ENCODE measurements at regions not wholly inside any gene's neighbourhood (a gene's known extent, or its start where the extent isn't known, plus 50 kb on each side); places are given as distances from the start of the nearest gene placed in this dataset.

DNA sequence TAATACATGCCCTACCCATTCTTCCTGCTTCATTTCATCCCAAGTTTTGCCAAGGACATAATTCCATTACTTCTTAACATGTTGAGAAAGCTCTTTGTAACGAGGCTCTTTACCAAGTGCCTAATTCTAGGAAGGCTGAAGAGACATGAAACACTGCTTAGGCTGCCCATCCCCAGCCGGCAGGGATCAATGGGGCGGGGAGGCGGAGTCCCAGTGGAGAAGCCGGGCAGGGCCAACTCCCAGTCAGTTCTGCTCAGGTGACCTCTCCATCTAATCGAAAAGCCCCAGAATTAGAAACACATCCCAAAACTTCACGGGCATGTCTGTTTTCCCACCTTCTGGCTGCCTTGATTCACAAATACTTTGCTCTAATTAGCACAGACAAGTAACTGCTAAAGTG is 89.5 kb upstream of the LYZL1 start:
- Histone ChIP-seq H3K4me3 (no peak overlapping the region), H3K9me3 (no peaks in the 10 kb centered on the region), H3K27me3 (replicated peaks; ENCODE audit: insufficient read depth) (no peaks in the 10 kb centered on the region), H3K4me1 (ENCODE audit: control insufficient read depth in 1 of 2, low read depth in 2 of 2) (no peaks in the 10 kb centered on the region), H3K27ac (no peak overlapping the region), H3K36me3 (no peaks in the 10 kb centered on the region)
- DNase-seq (ENCODE audit: low spot score): no peak
- TF ChIP-seq, protein P1, sequence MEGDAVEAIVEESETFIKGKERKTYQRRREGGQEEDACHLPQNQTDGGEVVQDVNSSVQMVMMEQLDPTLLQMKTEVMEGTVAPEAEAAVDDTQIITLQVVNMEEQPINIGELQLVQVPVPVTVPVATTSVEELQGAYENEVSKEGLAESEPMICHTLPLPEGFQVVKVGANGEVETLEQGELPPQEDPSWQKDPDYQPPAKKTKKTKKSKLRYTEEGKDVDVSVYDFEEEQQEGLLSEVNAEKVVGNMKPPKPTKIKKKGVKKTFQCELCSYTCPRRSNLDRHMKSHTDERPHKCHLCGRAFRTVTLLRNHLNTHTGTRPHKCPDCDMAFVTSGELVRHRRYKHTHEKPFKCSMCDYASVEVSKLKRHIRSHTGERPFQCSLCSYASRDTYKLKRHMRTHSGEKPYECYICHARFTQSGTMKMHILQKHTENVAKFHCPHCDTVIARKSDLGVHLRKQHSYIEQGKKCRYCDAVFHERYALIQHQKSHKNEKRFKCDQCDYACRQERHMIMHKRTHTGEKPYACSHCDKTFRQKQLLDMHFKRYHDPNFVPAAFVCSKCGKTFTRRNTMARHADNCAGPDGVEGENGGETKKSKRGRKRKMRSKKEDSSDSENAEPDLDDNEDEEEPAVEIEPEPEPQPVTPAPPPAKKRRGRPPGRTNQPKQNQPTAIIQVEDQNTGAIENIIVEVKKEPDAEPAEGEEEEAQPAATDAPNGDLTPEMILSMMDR (IDR thresholded peaks at IDR 0.05): no peak
- no peak for ATAC-seq (ENCODE audit: insufficient number of reproducible peaks, low FRiP score, low read depth)

DNA sequence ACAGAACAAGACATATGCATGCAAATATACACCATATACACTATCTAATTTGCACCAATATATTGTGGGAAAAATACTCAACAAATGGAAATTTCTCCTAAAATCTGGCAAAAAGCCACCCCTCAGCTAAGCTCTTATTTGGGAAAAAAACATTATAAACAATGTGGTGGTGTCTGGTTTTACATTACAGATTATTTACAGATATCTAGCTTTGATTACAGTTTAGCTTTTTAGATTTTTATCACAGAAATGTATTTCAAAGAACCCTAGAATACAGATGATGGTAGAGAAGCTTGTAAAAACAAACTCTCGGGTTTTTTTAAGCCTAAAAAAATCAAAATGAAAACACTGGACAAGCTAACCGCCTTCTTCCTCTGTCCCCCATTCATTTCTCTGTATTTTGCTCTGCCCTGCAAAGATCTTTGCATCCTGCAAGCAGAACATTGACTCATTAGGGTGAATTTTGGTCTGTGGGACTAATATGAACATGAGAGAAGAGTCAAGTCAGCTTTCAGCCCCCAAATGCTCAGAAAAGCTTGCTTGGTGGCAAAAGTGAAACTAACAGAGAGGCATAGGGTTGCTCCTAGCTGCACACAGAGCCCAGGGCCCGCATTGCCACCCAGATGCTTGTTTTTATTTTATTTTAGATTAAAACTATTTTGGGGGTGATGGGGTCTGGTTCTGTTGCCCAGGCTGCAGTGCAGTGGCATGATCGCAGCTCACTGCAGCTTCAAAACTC is 88.8 kb upstream of the LYZL1 start:
- Histone ChIP-seq H3K9me3 (no peaks in the 10 kb centered on the region), H3K27me3 (replicated peaks; ENCODE audit: insufficient read depth) (no peaks in the 10 kb centered on the region), H3K27ac (no peak overlapping the region), H3K4me3 (no peak overlapping the region), H3K4me1 (ENCODE audit: control insufficient read depth in 1 of 2, low read depth in 2 of 2) (no peaks in the 10 kb centered on the region), H3K36me3 (no peaks in the 10 kb centered on the region)
- DNase-seq (ENCODE audit: low spot score) (no peak), ATAC-seq (ENCODE audit: insufficient number of reproducible peaks, low FRiP score, low read depth) (no peak)
- TF ChIP-seq, protein P1 (IDR thresholded peaks at IDR 0.05): no peak

DNA sequence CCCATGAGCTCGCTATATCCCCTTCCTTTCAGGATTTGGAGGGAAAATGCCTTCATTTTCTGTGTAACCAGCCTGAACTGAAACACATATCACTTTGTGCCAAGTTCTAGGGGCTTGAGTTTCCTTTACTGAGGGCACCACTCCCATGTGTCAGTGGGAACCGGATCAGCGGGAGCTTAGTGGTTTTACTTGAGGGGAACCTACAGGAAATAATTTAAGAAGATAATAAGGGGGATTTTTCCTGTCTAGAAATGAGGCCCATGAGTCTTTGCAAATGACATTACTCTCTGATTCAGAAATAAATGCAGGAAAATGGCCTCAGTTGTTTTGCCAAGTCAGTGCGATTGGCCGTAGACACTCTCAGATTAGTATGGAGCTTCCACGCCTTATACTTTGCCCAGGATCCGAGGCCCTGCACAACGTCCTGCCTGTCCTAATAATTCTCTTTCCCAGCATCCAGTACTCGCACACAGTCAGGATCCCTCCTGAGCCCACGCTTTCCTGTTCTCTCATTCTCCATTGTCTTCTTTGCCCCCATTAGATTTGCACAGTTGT is 86.4 kb upstream of the LYZL1 start:
- H3K27me3 ChIP-seq (replicated peaks; ENCODE audit: insufficient read depth): no peaks in the 10 kb centered on the region
- no peaks in the 10 kb centered on the region for H3K4me1 ChIP-seq (ENCODE audit: control insufficient read depth in 1 of 2, low read depth in 2 of 2)
- no peak overlapping the region for H3K27ac ChIP-seq
- TF ChIP-seq, protein P1 (IDR thresholded peaks at IDR 0.05): no peak
- H3K9me3 ChIP-seq: no peaks in the 10 kb centered on the region
- ATAC-seq (ENCODE audit: insufficient number of reproducible peaks, low FRiP score, low read depth) (no peak), DNase-seq (ENCODE audit: low spot score) (no peak)
- no peaks in the 10 kb centered on the region for H3K36me3 ChIP-seq
- no peak overlapping the region for H3K4me3 ChIP-seq

DNA sequence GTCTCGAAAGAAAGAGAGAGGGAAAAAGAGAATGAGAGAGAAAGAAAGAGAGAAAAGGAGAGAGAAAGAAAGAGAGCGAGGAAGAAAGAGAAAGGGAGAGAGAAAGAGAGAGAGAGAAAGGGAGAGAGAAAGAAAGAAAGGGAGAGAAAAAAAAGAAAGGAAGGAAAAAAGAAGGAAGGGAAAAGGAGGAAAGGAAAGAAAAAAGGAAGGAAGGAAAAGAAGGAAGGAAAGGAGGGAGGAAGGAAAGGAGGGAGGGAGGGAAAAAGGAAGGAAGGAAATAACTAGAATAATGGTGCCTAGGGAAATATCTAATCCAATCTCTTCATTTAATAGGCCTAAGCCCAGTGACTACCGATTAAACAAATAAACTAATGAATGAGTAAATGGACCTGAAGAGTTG is 85.4 kb upstream of the LYZL1 start:
- H3K9me3 ChIP-seq: no peaks in the 10 kb centered on the region
- no peaks in the 10 kb centered on the region for H3K27me3 ChIP-seq (replicated peaks; ENCODE audit: insufficient read depth)
- H3K4me1 ChIP-seq (ENCODE audit: control insufficient read depth in 1 of 2, low read depth in 2 of 2): no peaks in the 10 kb centered on the region
- ATAC-seq (ENCODE audit: insufficient number of reproducible peaks, low FRiP score, low read depth) (no peak), DNase-seq (ENCODE audit: low spot score) (no peak)
- H3K4me3 ChIP-seq: no peak overlapping the region
- no peaks in the 10 kb centered on the region for H3K36me3 ChIP-seq
- no peak overlapping the region for H3K27ac ChIP-seq
- TF ChIP-seq, protein P1 (IDR thresholded peaks at IDR 0.05): no peak

DNA sequence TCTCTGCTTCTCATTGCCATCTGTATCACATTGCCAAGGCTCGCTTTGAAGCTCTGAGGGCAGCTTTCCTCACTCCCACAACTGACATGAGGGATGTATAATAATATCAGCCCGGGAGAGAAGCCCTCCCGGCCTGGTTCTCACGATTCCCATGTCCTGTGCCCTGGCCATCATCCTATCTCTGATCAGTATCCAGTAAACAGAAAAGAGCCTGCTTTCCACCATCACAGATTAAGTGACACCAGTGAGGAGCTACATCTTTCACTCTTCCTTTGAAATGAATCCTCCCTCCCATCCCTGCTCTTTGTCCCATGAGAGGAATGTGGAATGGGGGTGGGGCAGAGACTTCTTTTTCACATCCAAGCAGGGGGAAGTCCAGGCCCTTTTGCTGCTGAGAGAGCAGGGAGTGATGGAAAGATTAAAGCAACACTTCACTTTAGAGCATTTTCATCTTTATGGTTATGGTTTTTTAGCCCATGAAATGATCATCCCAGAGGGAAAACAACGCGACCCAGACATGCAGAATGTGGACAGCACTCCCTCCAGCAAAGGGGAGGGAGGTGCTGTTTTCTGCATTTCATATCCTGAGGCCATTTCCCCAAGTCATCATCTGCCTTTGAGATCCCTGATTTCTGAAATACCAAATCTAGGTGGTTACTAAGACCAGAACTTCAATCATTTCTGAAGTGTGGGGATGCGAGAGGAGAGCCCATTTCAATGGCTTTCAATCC is 84.6 kb upstream of the LYZL1 start:
- ATAC-seq (ENCODE audit: insufficient number of reproducible peaks, low FRiP score, low read depth): no peak
- H3K4me3 ChIP-seq: no peak overlapping the region
- no peak overlapping the region for H3K27ac ChIP-seq
- DNase-seq (ENCODE audit: low spot score): no peak
- H3K36me3 ChIP-seq: no peaks in the 10 kb centered on the region
- peaks cover under 1% of the 10 kb centered on the region for H3K9me3 ChIP-seq
- no peaks in the 10 kb centered on the region for H3K27me3 ChIP-seq (replicated peaks; ENCODE audit: insufficient read depth)
- TF ChIP-seq, protein P1 (IDR thresholded peaks at IDR 0.05): no peak
- no peaks in the 10 kb centered on the region for H3K4me1 ChIP-seq (ENCODE audit: control insufficient read depth in 1 of 2, low read depth in 2 of 2)

All from thoracic aorta (tissue), 2 donors.